ENCODE measurements at regions not wholly inside any gene's neighbourhood (a gene's known extent, or its start where the extent isn't known, plus 50 kb on each side); places are given as distances from the start of the nearest gene placed in this dataset.

- ChIA-PET POLR2A (no interaction called here), CTCF (no interaction called here)
Measured at GRCh38 chr10:44685220-44685619, 225.9 kb upstream of the TMEM72 start.

GRCh38 chr10:44685747-44686146, 225.4 kb upstream of the TMEM72 start:
- Mint-ChIP-seq H3K27ac (no peak overlapping the region), H3K4me1 (no peaks in the 10 kb centered on the region), H3K36me3 (ENCODE audit: low read depth) (no peaks in the 10 kb centered on the region), H3K9me3 (no peaks in the 10 kb centered on the region), H3K27me3 (no peaks in the 10 kb centered on the region), H3K4me3 (no peak overlapping the region)
- no peak for TF ChIP-seq CTCF (IDR thresholded peaks at IDR 0.05)
- ATAC-seq (ENCODE audit: low read depth), result no peak
- no peak for DNase-seq
- CTCF ChIA-PET, result no interaction called here
- intact Hi-C loops (cut with micrococcal nuclease), result no loop called here
- POLR2A ChIA-PET, result no interaction called here

More at GRCh38 chr10:44685220-44685619, 225.9 kb upstream of the TMEM72 start:
- no peaks in the 10 kb centered on the region for H3K36me3 Mint-ChIP-seq (ENCODE audit: low read depth)
- no peak overlapping the region for H3K27ac Mint-ChIP-seq
- intact Hi-C loops (cut with micrococcal nuclease), result no loop called here
- H3K27me3 Mint-ChIP-seq, result no peaks in the 10 kb centered on the region
- DNase-seq (no peak), ATAC-seq (ENCODE audit: low read depth) (no peak)
- no peaks in the 10 kb centered on the region for H3K4me1 Mint-ChIP-seq
- H3K9me3 Mint-ChIP-seq, result no peaks in the 10 kb centered on the region
- no peak overlapping the region for H3K4me3 Mint-ChIP-seq
- TF ChIP-seq CTCF (IDR thresholded peaks at IDR 0.05), result no peak

GRCh38 chr10:44689368-44689767, 221.8 kb upstream of the TMEM72 start:
- DNase-seq (no peak), ATAC-seq (ENCODE audit: low read depth) (no peak)
- Mint-ChIP-seq H3K36me3 (ENCODE audit: low read depth) (no peaks in the 10 kb centered on the region), H3K27me3 (peaks cover 2% of the 10 kb centered on the region), H3K4me1 (no peaks in the 10 kb centered on the region), H3K4me3 (no peak overlapping the region), H3K9me3 (peaks cover 4% of the 10 kb centered on the region), H3K27ac (no peak overlapping the region)
- ChIA-PET POLR2A (no interaction called here), CTCF (no interaction called here)
- intact Hi-C loops (cut with micrococcal nuclease), result no loop called here
- TF ChIP-seq CTCF (IDR thresholded peaks at IDR 0.05), result no peak

- no peak for TF ChIP-seq CTCF (IDR thresholded peaks at IDR 0.05)
- peaks cover 8% of the 10 kb centered on the region for H3K9me3 Mint-ChIP-seq
- H3K36me3 Mint-ChIP-seq (ENCODE audit: low read depth), result no peaks in the 10 kb centered on the region
Measured at GRCh38 chr10:44696496-44696895, 214.6 kb upstream of the TMEM72 start.

GRCh38 chr10:44697116-44697515, 214.0 kb upstream of the TMEM72 start:
- POLR2A ChIA-PET, result no interaction called here

More at GRCh38 chr10:44696496-44696895, 214.6 kb upstream of the TMEM72 start:
- no peak for DNase-seq
- no peaks in the 10 kb centered on the region for H3K4me1 Mint-ChIP-seq
- intact Hi-C loops (cut with micrococcal nuclease), result no loop called here
- ChIA-PET CTCF (no interaction called here), POLR2A (no interaction called here)
- H3K27ac Mint-ChIP-seq, result no peak overlapping the region
- H3K4me3 Mint-ChIP-seq, result no peak overlapping the region
- ATAC-seq (ENCODE audit: low read depth), result no peak
- H3K27me3 Mint-ChIP-seq, result peaks cover 3% of the 10 kb centered on the region

More at GRCh38 chr10:44697116-44697515, 214.0 kb upstream of the TMEM72 start:
- TF ChIP-seq CTCF (IDR thresholded peaks at IDR 0.05), result no peak
- H3K4me3 Mint-ChIP-seq, result no peak overlapping the region
- intact Hi-C loops (cut with micrococcal nuclease), result no loop called here
- H3K36me3 Mint-ChIP-seq (ENCODE audit: low read depth), result no peaks in the 10 kb centered on the region
- no peak for DNase-seq
- CTCF ChIA-PET, result no interaction called here
- no peaks in the 10 kb centered on the region for H3K4me1 Mint-ChIP-seq
- H3K9me3 Mint-ChIP-seq, result peaks cover 11% of the 10 kb centered on the region
- H3K27ac Mint-ChIP-seq, result no peak overlapping the region
- H3K27me3 Mint-ChIP-seq, result peaks cover 3% of the 10 kb centered on the region
- no peak for ATAC-seq (ENCODE audit: low read depth)

Data from activated B cell treated with CpG ODN at 0.5 μM for 24 hours (primary cell).